ENCODE measurements at regions not wholly inside any gene's neighbourhood (a gene's known extent, or its start where the extent isn't known, plus 50 kb on each side); places are given as distances from the start of the nearest gene placed in this dataset.

- TF ChIP-seq, protein P1, sequence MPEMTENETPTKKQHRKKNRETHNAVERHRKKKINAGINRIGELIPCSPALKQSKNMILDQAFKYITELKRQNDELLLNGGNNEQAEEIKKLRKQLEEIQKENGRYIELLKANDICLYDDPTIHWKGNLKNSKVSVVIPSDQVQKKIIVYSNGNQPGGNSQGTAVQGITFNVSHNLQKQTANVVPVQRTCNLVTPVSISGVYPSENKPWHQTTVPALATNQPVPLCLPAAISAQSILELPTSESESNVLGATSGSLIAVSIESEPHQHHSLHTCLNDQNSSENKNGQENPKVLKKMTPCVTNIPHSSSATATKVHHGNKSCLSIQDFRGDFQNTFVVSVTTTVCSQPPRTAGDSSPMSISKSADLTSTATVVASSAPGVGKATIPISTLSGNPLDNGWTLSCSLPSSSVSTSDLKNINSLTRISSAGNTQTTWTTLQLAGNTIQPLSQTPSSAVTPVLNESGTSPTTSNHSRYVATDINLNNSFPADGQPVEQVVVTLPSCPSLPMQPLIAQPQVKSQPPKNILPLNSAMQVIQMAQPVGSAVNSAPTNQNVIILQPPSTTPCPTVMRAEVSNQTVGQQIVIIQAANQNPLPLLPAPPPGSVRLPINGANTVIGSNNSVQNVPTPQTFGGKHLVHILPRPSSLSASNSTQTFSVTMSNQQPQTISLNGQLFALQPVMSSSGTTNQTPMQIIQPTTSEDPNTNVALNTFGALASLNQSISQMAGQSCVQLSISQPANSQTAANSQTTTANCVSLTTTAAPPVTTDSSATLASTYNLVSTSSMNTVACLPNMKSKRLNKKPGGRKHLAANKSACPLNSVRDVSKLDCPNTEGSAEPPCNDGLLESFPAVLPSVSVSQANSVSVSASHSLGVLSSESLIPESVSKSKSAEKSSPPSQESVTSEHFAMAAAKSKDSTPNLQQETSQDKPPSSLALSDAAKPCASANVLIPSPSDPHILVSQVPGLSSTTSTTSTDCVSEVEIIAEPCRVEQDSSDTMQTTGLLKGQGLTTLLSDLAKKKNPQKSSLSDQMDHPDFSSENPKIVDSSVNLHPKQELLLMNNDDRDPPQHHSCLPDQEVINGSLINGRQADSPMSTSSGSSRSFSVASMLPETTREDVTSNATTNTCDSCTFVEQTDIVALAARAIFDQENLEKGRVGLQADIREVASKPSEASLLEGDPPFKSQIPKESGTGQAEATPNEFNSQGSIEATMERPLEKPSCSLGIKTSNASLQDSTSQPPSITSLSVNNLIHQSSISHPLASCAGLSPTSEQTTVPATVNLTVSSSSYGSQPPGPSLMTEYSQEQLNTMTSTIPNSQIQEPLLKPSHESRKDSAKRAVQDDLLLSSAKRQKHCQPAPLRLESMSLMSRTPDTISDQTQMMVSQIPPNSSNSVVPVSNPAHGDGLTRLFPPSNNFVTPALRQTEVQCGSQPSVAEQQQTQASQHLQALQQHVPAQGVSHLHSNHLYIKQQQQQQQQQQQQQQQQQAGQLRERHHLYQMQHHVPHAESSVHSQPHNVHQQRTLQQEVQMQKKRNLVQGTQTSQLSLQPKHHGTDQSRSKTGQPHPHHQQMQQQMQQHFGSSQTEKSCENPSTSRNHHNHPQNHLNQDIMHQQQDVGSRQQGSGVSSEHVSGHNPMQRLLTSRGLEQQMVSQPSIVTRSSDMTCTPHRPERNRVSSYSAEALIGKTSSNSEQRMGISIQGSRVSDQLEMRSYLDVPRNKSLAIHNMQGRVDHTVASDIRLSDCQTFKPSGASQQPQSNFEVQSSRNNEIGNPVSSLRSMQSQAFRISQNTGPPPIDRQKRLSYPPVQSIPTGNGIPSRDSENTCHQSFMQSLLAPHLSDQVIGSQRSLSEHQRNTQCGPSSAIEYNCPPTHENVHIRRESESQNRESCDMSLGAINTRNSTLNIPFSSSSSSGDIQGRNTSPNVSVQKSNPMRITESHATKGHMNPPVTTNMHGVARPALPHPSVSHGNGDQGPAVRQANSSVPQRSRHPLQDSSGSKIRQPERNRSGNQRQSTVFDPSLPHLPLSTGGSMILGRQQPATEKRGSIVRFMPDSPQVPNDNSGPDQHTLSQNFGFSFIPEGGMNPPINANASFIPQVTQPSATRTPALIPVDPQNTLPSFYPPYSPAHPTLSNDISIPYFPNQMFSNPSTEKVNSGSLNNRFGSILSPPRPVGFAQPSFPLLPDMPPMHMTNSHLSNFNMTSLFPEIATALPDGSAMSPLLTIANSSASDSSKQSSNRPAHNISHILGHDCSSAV (CRISPR knock-in tag; IDR thresholded peaks at IDR 0.05; ENCODE audit: borderline replicate concordance) = no peak
- TF ChIP-seq ZNF343 (CRISPR knock-in tag; IDR thresholded peaks at IDR 0.05) (0 out of 2 replicates have a peak, but pooled peaks have one; percentile 50), ZNF3 (CRISPR knock-in tag; IDR thresholded peaks at IDR 0.05) (no peak), RFX1 (IDR thresholded peaks at IDR 0.05) (no peak), MYC (CRISPR knock-in tag; IDR thresholded peaks at IDR 0.05; ENCODE audit: borderline replicate concordance) (no peak), ATF7-NPFF (CRISPR knock-in tag; IDR thresholded peaks at IDR 0.05; ENCODE audit: low read depth) (no peak), XBP1 (CRISPR knock-in tag; IDR thresholded peaks at IDR 0.05) (no peak), ZNF362 (CRISPR knock-in tag; IDR thresholded peaks at IDR 0.05; ENCODE audit: borderline replicate concordance) (no peak), CERS6 (CRISPR knock-in tag; IDR thresholded peaks at IDR 0.05) (no peak), TBL1XR1 (IDR thresholded peaks at IDR 0.05; ENCODE audit: borderline replicate concordance, low read length, partially characterized antibody) (peak; percentile 58), SKIL (CRISPR knock-in tag; IDR thresholded peaks at IDR 0.05; ENCODE audit: borderline replicate concordance) (peak; percentile 28; the same call in 1 of the 2 replicates), ZSCAN5A (CRISPR knock-in tag; IDR thresholded peaks at IDR 0.05; ENCODE audit: borderline replicate concordance) (peak; percentile 46; the same call in 1 of the 2 replicates), SOX5 (CRISPR knock-in tag; IDR thresholded peaks at IDR 0.05; ENCODE audit: borderline replicate concordance) (peak; percentile 40; the same call in 1 of the 2 replicates), SP140L (CRISPR knock-in tag; IDR thresholded peaks at IDR 0.05; ENCODE audit: borderline replicate concordance) (no peak), ZNF510 (CRISPR knock-in tag; IDR thresholded peaks at IDR 0.05; ENCODE audit: low read depth) (0 out of 2 replicates have a peak, but pooled peaks have one; percentile 70)
These were observed 158.9 kb upstream of the FUT9 start (continued) for GRCh38 chr6:95856876-95857364.

All from HepG2 (cell line).